SKM-1 treated with dmso at 0.1 percent for 144 hours (cell line): ENCODE measurements at regions not wholly inside any gene's neighbourhood (a gene's known extent, or its start where the extent isn't known, plus 50 kb on each side); places are given as distances from the start of the nearest gene placed in this dataset.

Experiments
- DNase-seq: peaks from one replicate; lab custom pipeline; 2025; ENCODE audit not compliant: unreplicated experiment; lab: John Stamatoyannopoulos, UW

DNA sequence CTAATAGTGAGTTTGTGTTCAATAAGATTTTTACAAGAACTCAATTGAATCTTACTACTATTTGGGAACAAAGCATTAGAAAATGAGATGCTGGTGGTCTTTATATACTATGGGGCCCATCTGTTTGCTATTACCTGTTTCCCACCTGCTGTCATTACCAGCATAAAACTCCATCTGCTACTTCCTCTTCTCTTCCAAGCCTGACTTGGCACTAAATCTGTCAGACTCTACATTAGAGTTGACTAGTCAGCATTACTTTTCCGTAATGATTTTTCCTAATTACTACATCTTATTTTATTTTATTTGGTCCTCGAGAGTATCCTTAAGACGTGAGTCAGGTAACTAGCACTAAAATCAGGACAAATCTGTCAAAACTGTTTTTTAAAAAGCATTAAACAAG lies 68.1 kb upstream of the KRR1 start:
- DNase-seq, result no peak

DNA sequence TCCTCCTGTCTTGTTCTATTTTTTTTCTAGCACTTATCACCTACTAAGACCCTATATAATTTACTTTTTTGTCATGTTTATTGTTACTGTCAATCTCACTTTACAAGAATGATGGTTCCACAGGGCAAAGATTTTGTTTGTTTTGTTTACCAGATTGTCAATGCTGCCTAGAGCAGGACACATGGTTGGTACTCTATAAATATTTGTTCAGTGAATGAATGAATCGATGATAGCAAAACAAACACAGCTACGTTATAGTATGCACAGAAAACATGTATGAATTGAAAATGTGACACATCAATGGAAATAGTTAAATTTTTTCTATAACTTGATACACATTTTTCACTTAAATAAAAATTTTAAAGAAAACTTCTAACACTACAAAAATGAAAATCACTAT lies 67.1 kb upstream of the KRR1 start:
- no peak for DNase-seq

DNA sequence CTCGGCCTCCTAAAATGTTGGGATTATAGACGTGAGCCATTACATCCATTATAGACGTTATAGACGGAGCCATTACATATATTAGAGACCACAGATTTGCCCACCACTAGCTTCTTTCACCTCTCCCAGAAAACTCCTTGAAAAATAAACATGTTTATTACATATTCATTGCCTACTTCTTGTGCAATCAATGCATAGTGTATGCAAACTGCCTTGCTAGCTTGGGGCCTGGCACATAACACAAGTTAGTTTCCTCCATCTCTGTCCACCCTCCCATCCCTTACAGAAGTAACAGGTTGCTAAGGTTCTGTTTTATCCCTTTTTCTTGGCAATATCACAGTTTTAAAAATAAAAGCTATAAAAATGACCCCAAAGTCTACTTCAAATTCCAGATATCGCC lies 66.4 kb upstream of the KRR1 start:
- no peak for DNase-seq

DNA sequence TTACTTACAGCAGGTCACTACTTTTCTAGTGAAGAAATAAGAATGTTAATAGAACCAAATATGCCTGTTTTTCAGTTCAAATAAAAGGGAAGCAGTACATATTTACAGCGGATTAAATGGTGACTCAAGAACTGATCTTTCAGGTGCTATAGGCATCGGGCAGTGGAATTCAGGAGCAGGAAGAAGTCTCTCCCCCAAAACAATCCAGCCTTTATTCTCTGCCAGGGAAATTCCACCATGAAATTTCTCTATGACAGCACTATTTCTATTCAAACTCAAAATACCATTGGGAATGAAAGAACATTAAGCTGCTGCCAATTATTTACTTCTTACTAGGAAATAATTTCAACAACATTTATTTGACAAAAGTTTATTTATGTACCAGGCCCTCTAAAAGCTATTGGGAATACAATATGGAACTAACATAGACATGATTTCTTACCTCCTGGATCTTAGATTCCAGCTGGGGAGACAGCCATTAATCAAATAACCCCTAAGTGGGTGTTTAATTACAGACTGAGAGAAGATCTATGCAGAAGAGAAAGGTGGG lies 60.3 kb upstream of the KRR1 start:
- DNase-seq, result no peak

DNA sequence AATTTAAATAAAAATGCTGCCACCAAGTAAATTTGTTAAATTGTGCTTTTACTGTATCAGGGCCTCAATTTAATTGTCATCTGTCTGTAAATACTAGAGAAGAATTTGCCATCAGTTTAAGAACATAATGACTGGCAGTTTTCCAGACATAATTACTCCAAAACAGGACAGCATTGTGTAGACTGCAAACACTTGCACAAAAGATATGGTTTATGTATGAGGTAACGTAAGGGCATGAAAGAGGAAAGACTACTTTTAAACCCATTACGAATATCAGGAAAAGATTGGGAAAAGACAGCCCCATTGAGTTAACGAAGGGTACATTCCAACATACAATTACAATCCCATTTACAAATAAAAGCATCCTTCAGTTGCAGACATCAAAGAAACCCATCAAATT lies 59.8 kb upstream of the KRR1 start:
- DNase-seq, result no peak

DNA sequence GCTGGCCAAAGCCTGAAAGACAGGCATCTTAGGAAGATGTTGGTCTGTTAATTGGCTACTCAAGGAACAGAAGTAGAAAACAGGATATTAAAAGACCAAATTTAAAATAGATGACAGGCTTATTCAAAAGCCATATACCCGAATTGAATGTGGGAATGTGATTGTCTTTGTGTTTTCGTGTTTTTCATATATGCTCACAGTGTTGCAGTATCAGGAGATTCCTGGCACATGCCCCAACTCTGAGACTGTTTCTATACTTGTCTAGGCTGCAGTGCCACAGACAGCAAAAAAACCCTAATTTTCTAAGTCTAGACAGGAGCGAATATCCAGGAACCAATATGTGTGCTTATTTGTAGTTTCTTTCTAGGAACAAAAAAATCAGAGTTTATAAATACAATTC lies 57.4 kb upstream of the KRR1 start:
- DNase-seq, result no peak

DNA sequence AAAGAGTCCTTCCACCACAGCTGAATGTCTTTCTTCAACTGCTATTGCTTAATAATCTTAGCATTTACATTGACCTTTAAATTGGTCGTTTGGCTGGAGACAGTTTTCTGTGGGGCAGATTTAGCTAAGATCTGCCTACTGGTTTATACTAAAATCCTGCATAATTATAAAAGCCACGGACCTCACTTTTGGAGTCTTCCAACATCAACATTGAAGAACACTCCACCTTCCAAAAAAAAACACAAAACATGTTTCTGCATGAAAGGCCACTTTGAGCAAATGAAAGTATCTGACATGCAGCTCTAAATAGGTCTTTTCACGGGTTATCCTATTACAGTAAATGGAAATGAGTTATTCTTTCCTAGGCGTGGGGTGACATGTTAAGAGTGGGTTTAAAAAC lies 57.0 kb upstream of the KRR1 start:
- DNase-seq, result no peak

DNA sequence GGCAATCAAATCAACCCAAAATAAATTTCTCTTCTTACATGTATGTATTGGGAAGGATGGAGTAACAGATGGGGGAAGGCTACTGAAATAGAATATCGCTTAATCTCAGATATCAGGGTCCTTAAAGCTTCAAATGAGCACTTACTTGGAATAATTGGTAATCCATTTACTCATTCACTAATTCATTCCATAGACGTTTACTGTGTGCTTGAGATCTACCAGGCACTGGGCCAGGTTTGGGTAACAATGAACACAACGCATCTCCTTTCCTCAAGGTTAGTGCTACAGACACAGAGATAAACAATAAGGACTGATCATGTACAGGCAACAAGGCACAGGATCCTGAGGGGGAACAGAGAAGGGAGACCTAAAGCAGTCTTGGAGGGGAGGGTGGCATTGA lies 54.4 kb upstream of the KRR1 start:
- DNase-seq, result no peak

DNA sequence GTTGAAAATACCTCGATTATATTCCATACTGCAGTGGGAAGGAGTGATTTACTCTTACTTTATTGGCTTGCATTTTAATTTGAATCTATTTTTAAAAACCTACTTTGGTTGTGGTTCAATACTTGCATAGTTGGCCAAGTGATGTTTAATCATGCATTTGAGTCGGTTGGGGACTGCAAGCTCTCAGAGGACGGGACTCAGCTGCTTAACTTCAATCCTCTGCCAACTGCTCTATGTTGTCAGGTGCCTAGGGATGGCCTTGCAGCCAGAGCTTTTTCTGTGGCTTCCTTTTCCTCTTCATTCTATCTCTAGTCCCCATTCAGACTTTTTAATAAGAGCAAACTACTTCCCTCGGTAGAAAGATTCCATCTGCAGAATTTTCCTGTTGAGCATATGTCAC lies 53.4 kb upstream of the KRR1 start:
- no peak for DNase-seq

DNA sequence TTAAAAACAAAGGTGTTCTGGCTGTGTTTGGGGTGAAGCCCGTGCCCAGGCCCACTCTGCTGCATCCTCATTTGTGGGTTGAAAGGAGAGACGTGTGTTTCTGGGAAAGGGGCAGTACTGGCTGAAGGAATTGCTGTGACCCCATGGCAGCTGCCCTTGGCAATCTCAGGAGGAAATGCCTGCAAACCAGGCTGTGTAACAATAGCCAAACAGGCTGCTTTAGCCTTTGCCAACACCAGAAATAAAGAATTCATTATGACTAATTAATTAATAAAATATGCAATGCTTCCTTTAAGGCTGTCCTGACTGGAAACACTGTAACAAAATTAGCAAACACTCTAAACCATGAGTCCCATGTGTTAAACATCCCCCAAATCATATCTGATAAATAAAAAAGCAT lies 53.0 kb upstream of the KRR1 start:
- no peak for DNase-seq

DNA sequence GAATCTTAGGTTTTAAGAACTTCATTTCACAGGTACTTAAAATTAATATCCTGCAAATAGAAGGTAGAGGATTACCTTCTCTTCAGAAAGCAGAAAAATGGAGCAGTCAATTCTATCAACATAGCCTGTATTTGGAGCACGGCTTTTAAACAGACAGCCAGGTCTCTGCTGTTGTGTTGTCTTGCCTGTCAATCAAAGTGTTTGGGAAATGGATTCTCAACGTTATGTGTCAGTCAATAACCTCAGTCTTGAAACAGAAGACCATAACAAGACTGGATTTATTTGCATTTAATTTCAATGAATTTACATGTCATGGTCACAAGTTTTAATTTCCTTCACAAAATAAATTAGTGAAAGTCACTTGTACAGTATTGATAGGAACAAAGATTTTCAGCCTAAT lies 51.9 kb upstream of the KRR1 start:
- no peak for DNase-seq

DNA sequence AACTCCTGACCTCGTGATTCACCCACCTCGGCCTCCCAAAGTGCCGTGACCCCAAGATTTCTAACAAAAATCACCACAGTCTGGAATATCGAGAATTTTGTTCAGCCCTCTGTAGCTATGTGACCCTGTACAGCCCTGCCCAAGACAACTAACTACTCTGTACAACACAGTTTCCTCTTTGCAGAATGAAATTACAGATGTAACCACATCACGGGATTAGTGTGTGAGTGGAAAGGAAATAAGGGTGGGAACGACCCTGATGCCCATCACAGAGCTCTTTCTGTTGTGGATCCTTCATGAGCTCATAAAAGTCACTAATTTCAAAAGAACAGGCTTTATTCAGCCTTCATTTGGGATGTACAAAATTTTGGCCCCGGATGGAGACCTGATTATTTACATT lies 50.5 kb upstream of the KRR1 start:
- no peak for DNase-seq
